A673 (cell line): ENCODE measurements at regions not wholly inside any gene's neighbourhood (a gene's known extent, or its start where the extent isn't known, plus 50 kb on each side); places are given as distances from the start of the nearest gene placed in this dataset.

Experiments
- CTCF ChIP-seq: fragments of 300-800, 200-600 bp; sonication (generic); conservative IDR thresholded peaks from 2 replicates; pipeline ENCODE4 v1.5.1; 2017; ENCODE audit warnings: low read depth, mild to moderate bottlenecking, antibody characterized with exemption, low read length, moderate library complexity, mixed read lengths
- EZH2 ChIP-seq: fragments of 200-600 bp; sonication (generic); IDR thresholded peaks from 2 replicates; pipeline ENCODE4 v1.6.1; 2017; ENCODE audit warnings: borderline replicate concordance, low read depth, mild to moderate bottlenecking, mixed read lengths, antibody characterized with exemption, low read length; ENCODE audit not compliant: poor library complexity, severe bottlenecking

GRCh38 chr3:34066328-34066727, 267.9 kb downstream of the PDCD6IP start:
- TF ChIP-seq EZH2 (no peak), CTCF (no peak)
